SK-N-MC (cell line): ENCODE measurements at regions not wholly inside any gene's neighbourhood (a gene's known extent, or its start where the extent isn't known, plus 50 kb on each side); places are given as distances from the start of the nearest gene placed in this dataset.

Experiments used
- EZH2 ChIP-seq: fragments of 200-600 bp; sonication (generic); IDR thresholded peaks from one replicate; pipeline ENCODE4 v1.6.1; 2017; ENCODE audit warnings: antibody characterized with exemption
- POLR2AphosphoS5 ChIP-seq: IDR thresholded peaks from 2 replicates; pipeline ENCODE4 v1.6.1; 2012; ENCODE audit warnings: mild to moderate bottlenecking, low read depth, low read length, borderline replicate concordance

GRCh38 chr10:8272794-8273425 is 218.4 kb downstream of the GATA3 start:
- TF ChIP-seq POLR2AphosphoS5 (no peak), EZH2 (no peak)
